ENCODE measurements at regions not wholly inside any gene's neighbourhood (a gene's known extent, or its start where the extent isn't known, plus 50 kb on each side); places are given as distances from the start of the nearest gene placed in this dataset.
A peak's percentile ranks its signal among the peaks of the same experiment; 100 is the strongest.
"Not testable (repeated sequence)": the region's sequence is repeated elsewhere in the genome, so short reads cannot be mapped to it uniquely, and the experiment has no call there.

DNA sequence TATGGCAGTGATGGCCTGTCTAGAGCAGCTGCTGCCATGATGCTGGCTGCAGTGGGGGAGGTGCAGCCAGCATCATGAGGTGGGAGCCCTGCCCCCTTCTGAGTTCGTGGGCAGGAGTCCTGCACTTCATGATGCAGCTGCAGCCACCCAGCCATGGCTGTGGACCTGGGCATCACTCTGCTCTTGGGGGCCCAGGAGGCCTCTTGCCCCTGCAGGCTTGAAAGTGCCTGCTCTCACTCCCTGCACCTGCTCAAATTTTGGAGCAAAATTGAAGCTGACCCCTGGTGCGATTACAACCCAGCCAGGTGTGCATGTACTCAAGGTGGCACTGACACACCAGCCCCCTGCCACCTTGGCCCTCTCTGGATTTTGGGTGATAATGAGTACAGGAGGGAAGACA is 712.9 kb downstream of the NUP35 start:
- peak; percentile 50 for DNase-seq (ENCODE audit: low spot score)
- intact Hi-C loops (cut with DNase I), result no loop called here

DNA sequence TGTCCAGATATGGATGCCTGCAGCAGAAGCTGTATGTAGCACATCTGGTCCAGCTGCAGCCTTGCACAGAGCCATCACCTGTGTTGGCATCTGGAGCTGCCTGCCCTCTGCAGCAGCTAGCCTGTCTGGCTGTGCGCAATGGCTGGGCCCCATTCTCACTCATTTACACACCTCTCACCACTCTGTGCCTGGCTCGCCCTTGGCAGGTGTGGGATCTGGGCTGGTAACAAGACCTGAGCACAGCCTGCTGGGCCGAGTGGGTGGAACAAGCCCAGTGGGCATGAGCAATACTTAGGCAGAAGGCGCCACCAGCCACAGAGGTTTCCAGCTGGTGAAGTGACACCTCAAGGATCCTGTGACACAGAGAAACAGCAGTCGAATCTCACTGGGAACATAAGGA is 714.1 kb downstream of the NUP35 start:
- intact Hi-C loops (cut with DNase I), result no loop called here
- peak; percentile 80 for DNase-seq (ENCODE audit: low spot score)

DNA sequence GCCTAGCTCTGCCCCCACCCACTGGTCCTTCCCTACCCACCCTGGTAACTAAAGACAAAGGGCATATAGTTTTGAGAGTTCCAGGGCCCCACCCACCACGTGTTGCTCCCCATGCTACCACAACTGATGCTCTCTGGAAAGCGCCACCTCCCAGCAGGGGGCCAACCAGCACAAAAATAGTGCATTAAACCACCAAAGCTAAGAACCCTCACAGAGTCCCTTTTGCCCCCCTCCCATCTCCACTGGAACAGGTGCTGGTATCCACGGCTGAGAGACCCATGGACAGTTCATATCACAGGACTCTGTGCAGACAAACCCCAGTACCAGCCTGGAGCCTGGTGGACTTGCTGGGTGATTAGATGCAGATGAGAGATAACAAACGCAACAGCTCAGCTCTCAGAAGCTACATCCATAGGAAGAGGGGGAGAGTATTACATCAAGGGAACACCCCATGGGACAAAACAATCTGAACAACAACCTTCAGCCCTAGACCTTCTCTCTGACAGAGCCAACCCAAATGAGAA is 715.9 kb downstream of the NUP35 start:
- intact Hi-C loops (cut with DNase I), result no loop called here

DNA sequence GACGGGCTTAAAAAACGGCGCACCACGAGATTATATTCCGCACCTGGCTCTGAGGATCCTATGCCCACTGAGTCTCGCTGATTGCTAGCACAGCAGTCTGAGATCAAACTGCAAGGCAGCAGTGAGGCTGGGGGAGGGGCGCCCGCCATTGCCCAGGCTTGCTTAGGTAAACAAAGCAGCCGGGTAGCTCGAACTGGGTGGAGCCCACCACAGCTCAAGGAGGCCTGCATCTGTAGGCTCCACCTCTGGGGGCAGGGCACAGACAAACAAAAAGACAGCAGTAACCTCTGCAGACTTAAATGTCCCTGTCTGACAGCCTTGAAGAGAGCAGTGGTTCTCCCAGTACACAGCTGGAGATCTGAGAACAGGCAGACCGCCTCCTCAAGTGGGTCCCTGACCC is 725.6 kb downstream of the NUP35 start:
- intact Hi-C loops (cut with DNase I); DNase-seq (ENCODE audit: low spot score): not testable (repeated sequence)

More for the DNA sequence above, 715.9 kb downstream of the NUP35 start:
- peak; percentile 61 for DNase-seq (ENCODE audit: low spot score)

DNA sequence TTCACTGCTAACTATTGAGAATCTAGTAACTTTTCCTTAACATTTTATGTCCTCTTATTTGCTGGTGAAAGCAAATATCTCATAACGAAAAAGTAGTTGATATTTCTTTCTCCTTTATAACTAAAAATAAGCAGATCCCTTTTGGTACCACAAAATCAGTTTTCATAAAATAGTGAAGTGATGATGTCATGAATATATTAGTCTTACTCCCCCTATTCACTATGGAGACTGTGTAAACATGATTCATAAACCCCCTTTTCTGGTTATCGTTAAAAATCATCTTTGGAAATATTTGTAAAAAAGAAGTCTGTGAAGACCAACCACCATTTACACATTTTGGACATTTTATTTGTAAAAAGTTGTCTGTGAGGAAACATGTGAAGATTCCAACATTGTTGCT is 734.9 kb downstream of the NUP35 start:
- no peak for DNase-seq (ENCODE audit: low spot score)
- intact Hi-C loops (cut with DNase I), result no loop called here

DNA sequence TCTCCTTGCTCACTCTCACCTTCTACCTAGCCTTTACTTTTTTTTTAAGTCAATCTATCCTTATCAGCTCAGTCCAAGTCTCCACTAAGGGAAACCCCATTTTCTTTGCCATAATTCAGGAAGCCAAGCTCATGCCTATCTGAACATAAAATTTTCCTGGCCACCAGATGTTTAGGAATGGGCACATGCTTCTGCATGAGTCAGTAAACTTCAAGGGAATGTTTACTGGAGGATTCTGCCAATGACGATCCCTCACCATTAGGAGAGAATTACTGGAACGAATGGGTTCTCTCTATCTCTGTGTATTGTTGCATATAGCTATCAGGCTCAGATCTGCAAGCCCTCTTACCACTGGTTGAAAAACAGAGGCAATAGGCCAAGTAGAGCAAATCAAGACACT is 731.7 kb upstream of the ZNF804A start:
- intact Hi-C loops (cut with DNase I), result no loop called here
- DNase-seq (ENCODE audit: low spot score), result no peak

DNA sequence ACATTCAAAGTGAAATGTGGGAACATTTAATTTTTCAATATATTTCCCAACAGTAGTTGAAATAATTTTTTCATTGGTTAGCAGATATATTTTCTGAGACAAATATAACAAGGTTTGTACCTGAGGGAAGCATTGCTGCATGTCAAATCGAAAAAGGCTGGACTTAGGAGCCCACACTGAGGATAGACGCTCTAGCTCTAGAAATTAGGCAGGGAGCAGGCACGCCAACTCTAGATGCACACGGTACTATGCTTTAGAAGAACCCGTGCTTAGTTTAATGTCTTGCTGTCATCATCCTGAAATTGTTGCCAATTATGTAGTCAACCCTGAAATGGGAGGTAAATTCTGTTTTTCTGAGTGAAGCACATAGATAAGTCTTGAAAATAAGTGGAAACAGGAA is 731.1 kb upstream of the ZNF804A start:
- intact Hi-C loops (cut with DNase I), result no loop called here
- no peak for DNase-seq (ENCODE audit: low spot score)

DNA sequence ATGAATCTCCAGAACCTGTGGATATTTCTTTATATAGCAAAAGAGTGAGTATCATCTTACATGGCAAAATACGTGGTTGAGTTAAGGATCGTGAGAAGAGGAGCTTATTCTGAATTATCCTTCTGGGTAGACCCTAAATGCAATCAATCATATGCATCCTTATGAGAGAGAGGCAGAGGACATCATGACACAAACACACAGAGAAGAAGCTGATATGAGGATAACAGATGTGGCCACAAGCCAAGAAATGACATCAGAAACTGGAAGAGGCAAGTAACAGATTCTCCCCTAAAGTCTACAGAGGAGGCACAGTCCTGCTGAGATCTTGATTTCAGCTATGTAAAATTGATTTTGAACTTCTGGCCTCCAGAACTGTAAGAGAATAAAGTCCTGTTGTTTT is 730.2 kb upstream of the ZNF804A start:
- intact Hi-C loops (cut with DNase I), result no loop called here
- no peak for DNase-seq (ENCODE audit: low spot score)

DNA sequence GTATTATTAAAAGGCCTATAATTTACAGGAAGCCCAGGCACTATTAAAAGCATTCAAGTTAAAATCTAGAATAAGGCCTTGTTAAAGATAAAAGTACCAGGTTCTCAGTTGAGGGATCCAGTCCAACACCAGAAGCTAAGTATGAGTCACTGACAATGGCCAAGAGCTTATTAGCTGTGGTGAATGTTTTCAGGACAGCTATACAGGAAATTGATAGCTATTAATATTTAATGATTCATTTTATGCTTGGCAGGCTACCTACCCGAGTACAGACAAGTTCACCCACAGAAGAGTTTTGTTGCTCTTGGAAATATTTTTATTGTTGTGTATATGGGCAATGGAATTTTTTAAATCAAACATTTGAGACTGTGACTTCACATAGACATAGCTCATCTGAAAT is 729.6 kb upstream of the ZNF804A start:
- intact Hi-C loops (cut with DNase I), result no loop called here
- no peak for DNase-seq (ENCODE audit: low spot score)

DNA sequence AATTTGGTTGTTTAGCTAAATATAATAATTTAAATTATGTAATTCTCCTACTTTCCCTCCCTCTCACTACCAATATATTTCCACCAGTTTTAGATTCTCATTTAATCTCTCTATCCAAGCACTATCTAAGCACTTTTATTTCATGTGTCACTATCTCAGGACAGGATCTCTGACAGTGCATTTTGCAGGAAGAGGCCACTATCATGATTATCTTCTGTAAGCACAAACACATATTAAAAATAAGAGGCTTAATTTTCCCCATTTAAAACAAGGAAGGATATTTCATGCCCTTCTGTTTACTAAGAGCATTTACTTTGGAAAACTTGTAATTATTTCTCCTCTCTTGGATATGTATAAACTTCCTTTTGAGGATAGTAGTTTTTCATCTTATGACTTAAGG is 726.2 kb upstream of the ZNF804A start:
- DNase-seq (ENCODE audit: low spot score), result no peak
- intact Hi-C loops (cut with DNase I), result no loop called here

DNA sequence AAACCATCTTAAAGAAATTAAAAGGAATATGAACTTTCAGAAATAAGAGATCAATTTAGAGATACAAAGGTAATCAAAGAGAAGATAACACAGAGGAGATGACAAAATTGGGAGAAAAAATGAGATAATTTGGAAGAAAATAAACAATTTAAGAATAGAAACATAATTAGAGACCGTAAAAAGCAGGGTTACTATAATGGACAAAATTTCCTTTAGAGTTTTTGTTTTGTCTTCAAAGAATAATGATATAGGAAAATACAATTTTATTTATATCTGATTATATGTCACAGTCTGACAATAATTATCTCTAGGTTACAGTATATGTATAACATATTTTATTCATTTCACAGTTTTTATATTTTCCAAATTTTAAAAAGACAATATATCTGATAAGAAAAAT is 716.4 kb upstream of the ZNF804A start:
- DNase-seq (ENCODE audit: low spot score), result no peak
- intact Hi-C loops (cut with DNase I), result no loop called here

DNA sequence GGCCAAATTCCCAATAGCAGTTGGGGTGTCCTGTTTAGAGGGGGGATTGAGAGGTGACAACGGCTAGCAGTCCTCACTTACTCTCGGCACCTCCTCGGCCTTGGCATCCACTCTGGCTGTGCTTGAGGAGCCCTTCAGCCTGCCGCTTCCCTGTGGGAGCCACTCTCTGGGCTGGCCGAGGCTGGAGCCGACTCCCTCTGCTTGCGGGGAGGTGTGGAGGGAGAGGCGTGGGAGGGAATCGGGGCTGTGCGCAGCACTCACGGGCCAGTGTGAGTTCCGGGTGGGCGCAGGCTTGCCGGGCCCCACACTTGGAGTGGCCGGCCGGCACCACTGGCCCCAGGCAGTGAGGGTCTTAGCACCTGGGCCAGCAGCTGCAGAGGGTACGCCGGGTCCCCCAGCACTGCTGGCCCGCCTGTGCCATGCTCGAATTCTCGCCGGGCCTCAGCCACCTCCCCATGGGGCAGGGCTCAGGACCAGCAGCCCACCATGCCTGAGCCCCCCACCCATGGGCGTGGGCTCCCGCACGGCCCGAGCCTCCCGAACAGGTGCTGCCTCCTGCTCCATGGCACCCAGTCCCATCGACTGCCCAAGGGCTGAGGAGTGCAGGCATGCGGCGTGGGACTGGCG is 705.9 kb upstream of the ZNF804A start:
- intact Hi-C loops (cut with DNase I), result no loop called here
- peak; percentile 76 for DNase-seq (ENCODE audit: low spot score)

DNA sequence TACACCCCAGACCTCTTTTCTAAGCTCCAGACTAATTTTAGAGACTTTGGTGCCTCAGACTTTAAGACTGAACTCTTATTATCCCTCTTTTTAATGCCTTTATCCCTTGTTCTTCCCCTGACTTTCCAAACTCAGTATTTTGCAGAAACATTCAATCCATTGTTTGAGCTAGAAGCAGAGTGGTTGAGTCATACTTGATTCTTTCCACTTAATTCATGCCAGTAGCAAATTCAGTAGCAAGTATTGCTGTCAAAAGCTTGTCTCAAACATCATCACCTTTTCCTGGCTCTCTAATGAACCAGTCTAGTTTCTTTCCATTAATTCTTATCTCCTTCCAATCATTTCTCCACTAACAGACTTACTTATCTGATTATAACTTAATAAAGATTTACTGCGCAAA is 699.7 kb upstream of the ZNF804A start:
- no peak for DNase-seq (ENCODE audit: low spot score)
- intact Hi-C loops (cut with DNase I), result no loop called here

DNA sequence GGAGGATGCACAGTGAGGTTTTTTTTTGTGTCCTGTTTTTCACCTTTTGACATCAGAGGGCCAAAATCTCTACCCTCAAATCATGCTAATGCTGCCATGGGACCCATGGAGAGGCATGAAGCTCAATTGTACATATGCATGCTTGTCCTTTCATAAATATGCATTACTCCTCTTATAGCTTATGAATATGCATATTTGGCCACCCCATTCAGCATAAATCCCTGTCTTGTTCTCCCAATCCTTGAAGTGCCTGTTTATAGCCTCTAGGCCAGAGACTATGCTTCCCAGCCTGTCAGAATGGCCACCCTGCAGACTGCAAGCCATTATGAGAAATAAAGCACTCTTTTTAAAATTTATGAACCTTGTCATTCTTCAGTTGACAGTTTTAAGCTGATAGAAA is 696.4 kb upstream of the ZNF804A start:
- DNase-seq (ENCODE audit: low spot score), result no peak
- intact Hi-C loops (cut with DNase I), result no loop called here

DNA sequence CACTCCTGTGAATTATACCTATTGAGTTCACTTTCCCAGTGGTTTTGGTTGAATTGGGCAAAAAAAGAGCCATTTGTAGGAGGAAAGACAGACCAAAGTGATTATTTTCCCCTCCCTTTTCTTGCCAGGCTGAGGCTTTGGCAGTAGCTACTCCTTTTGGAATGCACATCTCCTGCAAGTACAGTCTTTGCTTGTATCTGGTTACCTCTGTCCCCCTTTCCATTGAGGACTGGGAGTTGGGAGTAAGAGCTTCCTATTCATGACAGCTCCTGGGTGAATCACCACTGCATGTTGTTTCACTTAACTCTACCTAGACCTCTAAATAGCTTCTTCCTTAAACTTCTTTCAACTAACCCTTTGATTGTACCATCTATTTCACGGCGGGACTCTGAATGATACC is 695.3 kb upstream of the ZNF804A start:
- intact Hi-C loops (cut with DNase I), result no loop called here
- no peak for DNase-seq (ENCODE audit: low spot score)

DNA sequence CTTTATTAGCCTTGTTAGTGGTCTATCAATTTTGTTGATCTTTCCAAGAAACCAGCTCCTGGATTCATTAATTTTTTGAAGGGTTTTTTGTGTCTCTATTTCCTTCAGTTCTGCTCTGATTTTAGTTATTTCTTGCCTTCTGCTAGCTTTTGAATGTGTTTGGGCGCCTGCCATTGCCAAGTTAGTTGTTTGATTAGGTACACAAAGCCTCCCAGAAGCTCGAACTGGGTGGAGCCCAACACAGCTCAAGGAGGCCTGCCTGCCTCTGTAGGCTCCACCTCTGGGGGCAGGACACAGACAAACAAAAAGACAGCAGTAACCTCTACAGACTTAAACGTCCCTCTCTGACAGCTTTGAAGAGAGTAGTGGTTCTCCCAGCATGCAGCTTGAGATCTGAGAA is 682.3 kb upstream of the ZNF804A start:
- DNase-seq (ENCODE audit: low spot score); intact Hi-C loops (cut with DNase I): not testable (repeated sequence)

DNA sequence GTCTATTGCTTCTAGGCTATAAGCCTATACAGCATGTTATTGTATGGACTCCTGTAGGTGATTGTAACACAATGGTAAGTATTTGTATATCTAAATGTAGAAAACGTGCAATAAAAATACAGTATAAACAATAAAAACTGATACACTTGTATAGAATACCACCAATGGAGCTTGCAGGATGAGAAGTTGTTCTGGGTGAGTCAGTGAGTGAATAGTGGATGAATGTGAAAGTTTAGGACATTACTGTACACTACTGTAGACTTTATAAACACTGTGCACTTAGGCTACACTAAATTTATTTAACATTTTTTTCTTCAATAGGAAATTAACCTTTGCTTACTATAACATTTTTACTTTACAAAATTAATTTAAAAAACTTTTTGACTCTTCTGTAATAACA is 679.2 kb upstream of the ZNF804A start:
- no peak for DNase-seq (ENCODE audit: low spot score)
- intact Hi-C loops (cut with DNase I), result no loop called here

DNA sequence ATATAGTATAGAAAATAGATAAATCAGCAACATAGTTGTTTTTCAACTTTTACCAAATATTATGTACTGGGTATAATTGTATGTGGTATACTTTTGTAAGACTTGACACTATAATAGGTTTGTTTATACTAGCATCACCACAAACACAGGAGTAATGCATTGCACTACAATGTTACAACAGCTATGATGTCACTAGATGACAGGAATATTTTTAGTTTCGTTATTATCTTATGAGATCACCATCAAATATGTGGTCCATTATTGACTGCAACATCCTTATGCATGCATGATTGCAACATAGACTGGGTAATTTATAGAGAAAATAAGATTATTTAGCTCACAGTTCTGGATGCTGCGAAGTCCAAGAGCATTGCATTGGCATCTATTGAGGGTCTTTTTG is 678.4 kb upstream of the ZNF804A start:
- intact Hi-C loops (cut with DNase I), result no loop called here
- DNase-seq (ENCODE audit: low spot score), result no peak

DNA sequence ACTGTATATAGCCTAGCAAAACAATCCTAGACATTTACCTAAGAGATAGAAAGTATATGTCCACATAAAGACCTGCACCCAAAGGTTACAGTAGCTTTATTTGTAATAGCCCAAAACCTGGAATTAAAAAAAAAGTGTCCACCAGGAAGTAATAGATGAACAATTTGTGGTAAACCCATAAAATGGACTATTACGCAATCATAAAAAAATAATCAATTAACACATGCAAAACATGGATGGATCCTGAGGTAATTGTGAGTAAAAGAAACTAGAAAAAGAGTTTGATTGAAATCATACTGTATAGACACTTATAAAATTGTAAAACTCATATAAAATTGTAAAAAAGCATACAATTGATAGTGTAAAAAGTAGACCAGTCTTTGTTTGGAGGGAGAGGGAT is 673.0 kb upstream of the ZNF804A start:
- no peak for DNase-seq (ENCODE audit: low spot score)
- intact Hi-C loops (cut with DNase I), result no loop called here

DNA sequence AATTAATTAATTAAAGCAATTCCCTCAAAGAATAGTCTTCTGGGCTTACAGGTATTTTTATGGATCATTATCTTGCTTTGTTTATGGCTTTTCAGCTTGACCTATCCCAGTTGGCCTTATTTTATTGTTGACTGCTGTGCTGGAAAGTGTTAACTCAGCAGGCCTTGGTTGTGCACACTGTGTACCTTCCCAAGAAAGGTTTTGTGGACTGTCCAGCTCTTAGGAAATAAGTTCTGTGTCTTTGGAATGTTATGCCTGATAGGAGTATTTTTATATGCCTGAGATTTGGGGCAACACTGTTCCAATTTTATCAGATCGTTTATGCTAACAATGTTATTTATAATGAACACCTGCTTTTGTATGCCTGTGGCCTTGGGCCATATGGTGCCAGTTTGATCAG is 671.9 kb upstream of the ZNF804A start:
- intact Hi-C loops (cut with DNase I), result no loop called here
- no peak for DNase-seq (ENCODE audit: low spot score)

DNA sequence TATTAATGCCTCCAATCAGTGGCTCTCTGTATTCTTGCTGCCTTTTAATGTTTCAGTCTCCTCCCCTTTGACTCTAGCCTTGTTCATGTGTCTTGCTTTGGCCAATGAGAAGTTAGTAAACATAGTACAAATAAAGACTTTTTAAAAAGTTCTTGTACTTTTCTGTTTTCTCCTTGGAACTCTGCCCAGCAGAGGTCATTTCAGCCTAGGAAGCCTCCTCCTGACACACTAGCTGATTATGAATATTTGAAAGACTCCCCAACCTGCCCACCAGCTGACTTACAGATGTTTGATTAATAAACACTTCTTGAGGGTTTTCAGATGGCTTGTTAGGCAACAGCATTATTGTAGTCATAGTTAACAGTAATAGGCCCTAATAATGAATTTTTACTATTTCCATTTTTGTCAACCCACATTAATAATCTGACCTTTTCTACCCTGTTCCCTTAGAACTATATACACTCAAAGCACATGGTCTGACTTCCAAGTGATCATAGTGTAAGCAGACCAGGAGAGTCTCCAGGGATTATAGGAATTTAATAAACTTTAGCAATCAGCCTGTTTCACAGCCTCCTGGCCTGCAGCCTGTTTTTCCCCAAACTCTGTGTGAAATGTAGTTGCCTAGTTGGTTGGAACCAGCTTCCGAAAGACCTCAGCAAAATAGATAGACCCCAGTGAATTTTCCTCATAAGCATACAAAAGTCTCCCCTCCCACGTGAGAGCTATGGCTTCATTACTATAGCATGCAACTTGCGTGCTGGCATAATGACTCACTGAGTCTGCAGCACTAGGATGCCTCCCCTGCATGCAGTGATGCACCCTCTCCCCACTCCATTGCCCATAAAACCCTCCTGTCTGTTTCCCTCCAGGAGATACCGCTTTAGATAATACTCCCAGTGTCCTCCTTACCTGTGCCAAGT is 670.7 kb upstream of the ZNF804A start:
- intact Hi-C loops (cut with DNase I), result no loop called here
- no peak for DNase-seq (ENCODE audit: low spot score)
